ENCODE measurements at regions not wholly inside any gene's neighbourhood (a gene's known extent, or its start where the extent isn't known, plus 50 kb on each side); places are given as distances from the start of the nearest gene placed in this dataset.
"Not testable (repeated sequence)": the region's sequence is repeated elsewhere in the genome, so short reads cannot be mapped to it uniquely, and the experiment has no call there.

DNA sequence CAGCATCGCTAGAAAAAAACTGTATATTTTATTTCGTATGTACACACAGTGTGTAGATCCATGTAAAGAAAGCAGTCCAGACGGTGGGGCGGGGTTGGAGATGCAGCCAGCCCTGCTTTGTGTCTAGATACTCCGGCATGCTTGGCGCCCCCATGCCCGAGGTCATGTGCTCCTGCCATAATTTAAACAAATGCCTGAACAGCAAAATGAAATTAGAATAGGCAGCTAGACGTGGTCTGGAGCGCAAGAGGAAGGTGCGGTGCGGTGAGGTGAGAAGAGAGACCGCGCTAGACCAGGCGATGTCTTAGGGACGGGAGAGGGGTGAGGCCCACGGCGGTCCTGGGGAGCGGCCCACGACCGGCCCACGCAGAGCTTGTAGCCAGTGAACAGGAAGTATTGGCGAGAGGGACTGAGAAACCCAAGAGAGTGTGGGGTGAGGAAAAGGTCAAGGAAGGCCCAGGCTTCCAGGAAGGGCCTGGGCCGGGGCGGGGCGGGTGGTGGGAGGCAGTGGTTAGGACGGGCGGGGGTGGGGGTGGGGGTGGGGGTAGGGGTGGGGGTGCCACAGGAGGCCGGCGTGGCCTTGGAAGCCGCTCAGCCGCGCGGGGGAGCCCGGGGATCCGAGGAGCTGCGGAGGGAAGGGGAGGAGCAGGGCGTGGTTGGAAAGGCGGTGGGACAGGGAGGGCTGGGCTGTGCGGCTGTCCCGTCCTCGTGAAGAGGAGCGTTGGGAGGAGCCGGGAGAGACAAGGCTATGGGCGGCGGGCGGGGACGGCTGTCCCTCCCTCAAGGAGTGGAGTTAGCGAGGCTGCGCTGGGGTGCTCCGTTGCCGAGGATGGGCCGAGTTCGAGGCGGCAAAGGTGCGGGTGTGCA lies 254.7 kb upstream of the SGCG start:
- DNase-seq, result peak; percentile 81

DNA sequence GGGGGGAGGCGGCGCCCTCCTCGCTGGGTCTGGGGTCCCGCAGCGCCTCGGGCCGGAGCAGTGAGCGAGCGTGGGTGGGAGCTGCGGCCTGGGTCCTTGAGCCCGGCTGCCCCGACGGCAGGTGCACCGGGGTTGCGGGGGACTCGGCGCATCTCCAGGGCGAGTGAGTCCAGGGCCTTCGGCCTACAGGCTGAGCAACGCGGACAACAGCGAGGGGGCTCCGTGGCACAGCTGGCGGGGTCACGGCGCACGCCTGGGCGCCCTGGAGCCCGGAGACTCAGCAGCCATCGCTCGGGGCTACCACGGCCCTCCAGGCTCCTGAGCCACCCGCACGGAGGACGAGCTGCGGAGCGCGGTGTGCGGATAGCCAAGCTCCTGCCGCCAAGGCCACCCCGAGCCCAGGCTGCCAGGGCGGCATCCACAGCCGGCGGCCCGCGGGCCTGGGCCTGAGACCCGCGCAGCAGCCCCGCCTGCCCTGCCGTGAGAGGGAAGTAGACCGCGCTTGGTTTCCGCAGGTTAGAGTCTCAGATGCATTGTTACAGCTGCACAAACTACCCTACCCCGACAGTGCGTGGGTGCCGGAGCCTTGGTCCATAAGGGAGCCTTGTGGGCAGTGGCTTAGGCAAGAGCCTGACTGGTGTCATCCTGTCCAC lies 253.9 kb upstream of the SGCG start:
- no peak for DNase-seq

DNA sequence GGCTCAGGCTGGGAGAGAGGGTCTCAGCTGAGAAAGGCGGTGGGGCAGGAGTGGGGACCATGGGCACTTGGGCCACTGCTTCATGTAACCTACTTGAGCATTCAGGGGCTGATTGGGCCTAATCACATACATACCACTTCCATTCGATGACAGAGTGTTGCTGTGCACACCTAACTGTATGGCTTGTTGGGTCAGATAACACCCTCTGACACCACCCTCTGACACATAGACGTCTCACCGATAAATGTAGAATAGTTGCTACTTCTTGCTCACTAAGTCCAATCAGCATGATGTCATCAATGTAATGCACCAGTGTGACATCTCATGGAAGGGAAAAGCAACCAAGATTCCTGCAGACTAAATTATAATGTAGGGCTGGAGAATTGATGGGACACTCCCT lies 252.9 kb upstream of the SGCG start:
- DNase-seq, result not testable (repeated sequence)

DNA sequence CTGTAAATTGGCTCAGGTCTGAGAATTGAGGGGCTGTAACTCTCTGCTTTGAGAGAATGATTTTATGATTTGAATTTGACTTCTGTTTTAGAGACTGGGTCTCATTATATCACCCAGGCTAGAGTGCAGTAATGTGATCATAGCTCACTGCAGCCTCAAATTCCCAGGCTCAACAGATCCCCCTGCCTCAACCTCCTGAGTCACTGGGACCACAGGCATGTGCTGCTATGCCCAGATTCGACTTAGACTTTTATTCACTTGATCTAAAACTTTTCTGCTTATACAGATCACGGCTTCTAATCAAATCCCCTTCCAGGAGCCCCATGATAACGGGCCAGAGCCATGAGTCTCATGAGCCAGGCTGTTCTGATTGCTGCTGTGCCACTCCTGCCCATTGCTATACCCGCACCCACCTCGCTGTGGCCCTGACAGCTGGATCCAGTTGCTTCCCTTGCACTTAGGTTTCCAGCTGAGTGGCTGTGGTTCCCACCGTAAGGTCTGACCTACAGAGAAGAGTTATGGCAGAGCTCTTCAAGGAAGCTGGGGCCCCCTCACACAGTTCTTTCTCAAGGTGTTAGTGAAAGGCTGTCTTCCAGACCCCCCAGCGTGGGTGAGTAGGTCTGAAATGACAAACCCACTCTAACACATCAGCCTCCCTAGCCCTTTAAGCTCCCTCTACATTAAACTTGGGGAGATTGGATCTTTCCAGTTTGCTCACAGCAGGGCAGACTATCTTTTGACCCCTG lies 251.2 kb upstream of the SGCG start:
- DNase-seq, result no peak

DNA sequence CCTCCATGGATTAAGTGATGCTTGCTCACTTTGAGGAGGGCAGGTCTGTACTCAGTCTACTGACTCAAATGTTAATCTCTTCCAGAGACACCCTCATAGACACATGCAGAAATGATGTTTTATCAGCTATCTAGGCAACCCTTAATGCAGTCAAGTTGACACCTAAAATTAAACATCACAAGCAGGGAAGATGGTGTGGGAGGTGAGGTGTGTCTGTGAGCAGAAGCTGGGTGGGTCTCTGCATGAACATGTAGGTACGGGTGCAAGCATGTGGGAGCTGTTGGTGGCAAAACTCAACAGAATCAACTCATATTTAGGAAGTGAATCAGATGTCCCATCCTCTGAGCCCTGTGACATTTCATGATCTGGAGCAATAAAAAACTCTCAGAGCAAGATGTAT lies 249.2 kb upstream of the SGCG start:
- DNase-seq, result no peak

DNA sequence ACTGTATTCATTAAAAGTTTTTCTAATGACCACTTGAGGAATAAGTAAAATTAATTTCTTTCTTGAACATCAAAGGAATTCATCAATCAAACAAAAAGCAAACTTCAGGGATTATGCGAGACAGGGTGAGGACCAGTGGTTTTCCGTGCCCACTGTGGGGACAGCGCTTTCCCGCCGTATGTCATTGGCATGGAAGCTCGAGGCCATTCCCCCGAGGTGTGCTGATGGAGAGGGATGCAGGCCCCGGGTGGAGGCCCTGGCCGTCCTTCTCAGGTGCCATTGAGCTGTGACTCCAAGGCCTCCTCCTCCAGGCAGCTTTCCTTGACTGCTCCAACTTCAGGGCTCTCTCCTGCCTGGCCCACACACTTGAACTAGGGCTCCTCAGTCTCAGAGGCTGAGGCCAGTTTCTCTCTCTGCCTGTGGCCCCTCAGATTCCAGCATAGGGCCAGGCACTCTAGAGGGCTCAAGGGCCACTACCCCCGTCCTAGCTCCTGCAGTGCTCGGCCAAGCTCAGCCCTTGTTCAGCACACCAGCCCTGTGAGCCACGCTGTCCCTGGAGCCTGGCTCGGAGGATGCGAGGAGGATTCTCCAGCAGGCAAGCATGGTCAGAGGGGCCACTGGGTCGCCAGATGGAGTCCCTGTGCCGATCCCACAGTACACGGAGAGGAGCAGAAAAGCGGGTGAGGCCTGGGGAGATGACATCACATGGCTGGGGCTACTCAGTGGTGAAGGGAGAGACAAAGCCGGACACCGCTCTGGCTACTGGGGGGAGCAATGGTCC lies 248.0 kb upstream of the SGCG start:
- DNase-seq, result not testable (repeated sequence)

DNA sequence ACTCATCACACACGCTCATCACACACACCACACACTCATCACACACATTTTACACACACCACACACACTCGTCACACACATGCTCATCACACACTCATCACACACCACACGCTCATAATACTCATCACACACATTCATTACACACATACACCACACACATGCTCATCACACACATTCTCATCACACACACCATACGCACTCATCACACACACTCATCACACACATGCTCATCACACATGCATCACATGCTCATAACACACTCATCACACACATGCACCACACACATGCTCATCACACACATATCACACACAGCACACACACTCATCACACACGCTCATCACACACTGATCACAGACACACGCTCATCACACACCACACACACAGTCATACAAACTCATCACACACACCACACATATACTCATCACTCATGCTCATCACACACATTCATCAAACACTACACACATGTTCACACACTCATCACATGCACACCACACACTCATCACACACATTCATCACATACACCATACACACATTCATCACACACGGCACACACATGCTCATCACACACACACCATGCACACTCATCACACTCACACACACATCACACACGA lies 247.1 kb upstream of the SGCG start:
- no peak for DNase-seq

DNA sequence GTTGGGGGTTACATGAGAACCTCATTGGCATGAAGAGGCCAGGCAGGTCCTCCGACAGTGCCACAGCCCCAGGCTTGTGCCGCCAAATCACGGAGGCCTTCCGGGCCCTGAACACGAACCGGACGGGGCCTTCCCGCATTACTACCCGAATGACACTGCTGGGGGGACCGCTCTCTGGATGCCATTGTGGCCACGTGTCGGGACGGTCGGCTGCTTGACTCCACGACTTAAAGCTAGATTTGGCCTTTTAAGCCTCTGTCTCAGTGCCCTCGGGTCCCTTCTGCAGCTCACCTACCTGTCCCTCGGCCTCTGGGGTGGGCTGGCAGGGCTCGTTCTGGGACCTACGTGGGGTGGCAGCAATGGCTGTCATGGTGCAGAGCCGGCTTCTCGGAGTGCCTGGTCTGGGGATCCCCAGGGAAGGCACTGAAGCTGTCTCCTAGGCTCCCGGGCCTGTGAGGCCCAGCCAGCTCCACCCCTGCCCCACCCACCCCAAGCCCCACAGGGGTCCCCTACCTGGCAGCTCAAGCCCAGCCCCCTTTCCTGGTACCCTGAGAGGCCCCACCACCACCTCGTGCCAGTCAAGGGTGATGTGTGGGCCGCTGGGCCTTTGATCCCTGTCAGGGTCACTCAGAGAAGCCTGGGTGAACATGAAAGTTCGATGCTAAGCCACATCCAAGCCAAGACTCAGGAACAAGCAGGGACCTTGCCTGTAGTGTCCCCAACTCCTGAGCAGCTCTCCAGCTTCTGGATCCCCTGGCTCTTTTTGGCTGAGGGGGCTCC lies 245.8 kb upstream of the SGCG start:
- no peak for DNase-seq

DNA sequence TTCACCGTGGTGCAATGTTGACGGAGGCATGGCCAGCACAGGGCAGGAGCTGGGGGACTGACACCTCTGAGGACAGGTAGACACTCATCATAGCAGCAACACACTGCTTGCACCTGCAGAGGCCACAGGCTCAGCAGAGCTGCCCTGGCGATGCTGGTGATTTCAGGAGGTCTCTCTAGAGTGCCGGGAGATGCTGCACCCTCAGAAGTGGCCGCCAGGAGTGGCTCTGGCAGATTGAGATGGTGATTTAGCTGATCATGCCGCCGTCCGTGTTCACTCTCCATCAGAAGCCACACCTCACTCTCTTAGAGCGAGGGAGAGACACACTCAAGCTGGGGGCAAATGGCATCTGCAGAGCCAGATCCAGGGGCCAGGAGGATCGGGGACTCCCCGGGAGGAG lies 244.6 kb upstream of the SGCG start:
- DNase-seq, result no peak

DNA sequence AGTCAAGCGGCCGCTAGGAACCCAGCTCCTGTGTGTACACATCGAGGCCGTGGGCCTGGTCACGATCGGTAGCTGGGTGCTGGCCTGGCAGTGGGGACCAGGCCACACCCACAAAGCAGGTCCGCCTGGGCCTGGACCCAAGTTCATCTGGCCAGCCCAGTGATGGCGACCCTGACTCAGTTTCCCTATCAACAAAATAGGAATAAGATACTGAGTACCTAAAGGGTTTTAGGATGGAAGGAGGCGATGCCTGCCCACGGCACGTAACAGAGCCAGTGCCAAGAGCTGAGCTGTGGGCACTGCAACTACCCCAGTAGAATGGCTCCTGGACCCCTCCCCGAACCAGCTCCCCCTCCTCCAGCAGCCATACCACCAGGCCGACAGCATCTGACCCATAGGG lies 243.5 kb upstream of the SGCG start:
- DNase-seq, result no peak

DNA sequence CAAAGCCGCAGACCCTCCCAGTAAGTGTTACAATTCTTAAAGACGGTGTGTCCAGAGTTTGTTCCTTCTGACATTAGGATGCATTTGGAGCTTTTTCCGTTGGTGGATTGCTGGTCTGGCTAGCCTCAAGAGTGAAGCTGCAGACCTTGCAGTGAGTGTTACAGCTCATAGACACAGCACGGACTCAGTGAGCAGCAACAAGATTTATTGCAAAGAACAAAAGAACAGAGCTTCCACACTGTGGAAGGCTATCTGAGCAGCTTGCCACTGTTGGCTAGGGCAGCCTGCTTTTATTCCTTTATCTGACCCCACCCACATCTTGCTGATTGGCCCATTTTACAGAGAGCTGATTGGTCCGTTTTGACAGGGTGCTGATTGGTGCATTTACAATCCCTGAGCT lies 242.8 kb upstream of the SGCG start:
- DNase-seq, result no peak

DNA sequence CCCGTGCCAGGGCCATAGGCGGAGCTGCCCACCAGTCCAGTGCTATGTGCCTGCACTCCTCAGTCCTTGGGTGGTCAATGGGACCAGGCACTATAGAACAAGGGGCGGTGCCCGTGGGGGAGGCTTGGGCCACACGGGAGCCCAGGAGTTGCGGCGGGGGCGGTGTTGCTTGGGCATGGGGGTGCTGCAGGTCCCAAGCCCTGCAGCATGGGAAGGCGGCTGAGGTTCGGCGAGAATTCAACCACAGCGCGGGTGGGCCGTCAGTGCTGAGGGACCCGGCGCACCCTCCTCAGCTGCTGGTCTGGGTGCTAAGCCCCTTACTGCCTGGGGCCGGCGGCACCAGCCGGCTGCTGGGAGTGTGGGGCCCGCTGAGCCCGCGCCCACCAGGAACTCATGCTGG lies 242.2 kb upstream of the SGCG start:
- no peak for DNase-seq

DNA sequence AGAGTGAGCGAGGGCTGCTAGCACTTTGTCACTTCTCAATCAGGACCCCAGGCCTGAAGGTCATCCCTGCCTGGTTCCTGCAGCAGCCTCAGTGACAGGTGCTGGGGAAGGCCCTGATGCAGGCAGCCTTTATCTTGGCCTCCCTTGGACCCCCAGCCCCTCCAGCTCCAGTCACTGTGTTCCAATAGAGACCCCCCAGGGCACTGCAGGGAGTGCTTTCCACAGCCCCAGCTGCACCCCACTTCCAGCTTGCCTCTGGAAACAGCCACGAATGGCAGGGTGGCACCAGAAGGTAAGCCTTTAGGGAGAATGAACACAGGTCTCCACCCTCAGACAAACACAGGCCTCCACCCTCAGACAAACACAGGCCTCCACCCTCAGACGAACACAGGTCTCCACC lies 241.6 kb upstream of the SGCG start:
- no peak for DNase-seq

DNA sequence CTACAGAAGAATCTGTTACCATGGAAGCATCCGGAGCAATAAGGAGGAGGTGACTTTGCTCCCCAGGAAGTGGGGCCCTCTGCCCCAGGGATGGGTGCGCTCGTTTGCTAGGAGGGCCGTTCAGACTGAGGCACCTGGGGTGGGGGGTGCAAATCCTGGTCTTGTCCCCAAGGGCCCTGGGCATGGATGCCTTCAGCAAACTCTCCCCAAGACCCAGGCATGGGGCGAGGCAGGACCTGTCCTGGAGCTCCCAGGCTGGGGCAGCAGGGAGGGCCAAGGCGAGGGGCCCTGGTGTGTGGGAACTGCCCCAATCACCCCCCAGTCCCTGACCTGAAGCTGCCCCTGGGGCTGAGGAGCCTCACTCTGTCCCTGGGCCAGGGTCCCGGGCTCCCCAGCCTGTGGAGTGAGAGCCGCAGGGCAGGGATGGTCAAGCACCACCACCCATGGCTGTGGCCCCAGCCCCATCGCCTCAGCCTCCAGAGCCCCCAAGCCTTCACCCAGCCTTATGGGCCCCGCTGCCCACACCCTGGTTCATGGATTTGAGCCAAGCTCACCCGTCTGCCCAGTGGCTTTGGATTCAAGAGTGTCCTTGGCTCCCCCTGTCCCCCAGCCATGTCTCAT lies 240.6 kb upstream of the SGCG start:
- DNase-seq, result no peak

DNA sequence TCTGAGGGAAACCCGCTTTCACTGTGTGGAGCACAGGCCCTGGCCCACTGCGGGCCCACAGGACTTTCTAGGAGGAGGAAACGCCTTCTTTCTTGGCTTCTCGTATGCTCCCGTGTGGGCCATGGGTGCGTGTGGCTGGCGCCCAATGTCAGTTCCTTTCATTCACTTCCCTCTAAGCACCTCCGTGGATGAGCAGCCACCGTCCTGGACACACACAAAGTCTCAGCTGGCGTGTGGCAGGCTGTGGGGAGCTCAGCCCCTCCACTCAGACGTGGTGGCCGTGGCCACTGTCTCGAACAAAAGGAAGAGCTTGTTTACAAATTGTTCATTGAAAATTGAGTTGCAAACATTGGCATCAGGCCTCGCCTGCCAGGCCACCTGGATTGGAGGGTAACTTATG lies 240.0 kb upstream of the SGCG start:
- DNase-seq, result no peak

DNA sequence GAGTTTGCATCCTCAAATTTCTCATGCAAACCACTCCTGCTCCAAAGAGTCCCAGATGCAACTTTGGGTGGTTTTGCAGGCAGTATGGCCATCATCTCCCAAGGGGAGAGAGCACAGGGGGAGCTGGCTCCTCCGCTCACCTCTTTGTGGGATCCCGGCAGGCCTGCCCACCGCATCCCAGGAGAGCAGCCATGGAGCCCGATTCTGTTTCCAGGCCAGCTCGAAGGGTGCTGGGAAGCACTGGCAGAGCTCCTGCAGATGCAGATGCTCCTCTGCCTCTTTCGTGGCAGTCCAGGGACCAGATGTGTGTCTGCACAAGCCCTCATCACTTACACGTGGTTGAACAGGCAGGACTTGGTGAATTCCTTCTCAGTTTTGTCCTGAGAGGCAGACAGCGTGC lies 239.3 kb upstream of the SGCG start:
- not testable (repeated sequence) for DNase-seq

DNA sequence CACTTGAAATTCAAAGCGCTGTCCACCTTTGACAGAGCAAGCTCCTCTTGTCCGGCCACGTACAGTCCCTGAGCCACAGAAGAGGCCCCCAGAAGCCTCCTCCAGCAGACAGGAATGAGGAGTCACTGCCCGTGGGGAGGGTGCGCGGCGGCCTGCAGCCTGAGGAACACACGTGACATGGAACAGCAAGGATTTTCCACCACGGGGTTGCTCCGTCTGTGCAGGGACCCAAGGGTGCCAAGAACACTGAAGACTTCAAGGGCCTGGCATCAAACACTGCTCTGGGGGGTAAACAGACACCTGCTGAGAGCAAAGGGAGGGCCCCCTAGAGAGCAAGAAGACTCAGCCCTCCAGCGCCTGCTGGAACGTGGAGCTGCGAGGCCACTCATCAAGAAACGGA lies 237.9 kb upstream of the SGCG start:
- not testable (repeated sequence) for DNase-seq

DNA sequence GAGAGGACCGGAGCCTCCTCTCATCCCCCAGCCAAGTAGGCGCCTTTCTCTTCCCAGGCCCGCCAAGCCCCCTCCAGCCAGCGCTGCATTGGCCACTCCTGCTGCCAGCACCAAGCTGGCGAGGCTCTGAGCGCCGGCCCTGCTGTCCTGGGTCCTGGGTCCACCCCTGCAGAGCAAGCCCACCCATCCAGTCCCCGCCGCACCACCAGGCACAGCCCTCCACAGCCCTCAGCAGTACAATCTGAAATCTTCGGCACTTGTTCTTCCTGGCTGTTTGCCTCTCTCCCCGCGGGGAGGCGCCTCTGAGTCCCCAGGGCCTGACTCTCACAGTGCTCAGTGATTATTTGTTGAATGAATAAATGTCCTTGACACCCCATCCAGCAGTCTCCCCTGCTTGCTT lies 236.4 kb upstream of the SGCG start:
- no peak for DNase-seq

DNA sequence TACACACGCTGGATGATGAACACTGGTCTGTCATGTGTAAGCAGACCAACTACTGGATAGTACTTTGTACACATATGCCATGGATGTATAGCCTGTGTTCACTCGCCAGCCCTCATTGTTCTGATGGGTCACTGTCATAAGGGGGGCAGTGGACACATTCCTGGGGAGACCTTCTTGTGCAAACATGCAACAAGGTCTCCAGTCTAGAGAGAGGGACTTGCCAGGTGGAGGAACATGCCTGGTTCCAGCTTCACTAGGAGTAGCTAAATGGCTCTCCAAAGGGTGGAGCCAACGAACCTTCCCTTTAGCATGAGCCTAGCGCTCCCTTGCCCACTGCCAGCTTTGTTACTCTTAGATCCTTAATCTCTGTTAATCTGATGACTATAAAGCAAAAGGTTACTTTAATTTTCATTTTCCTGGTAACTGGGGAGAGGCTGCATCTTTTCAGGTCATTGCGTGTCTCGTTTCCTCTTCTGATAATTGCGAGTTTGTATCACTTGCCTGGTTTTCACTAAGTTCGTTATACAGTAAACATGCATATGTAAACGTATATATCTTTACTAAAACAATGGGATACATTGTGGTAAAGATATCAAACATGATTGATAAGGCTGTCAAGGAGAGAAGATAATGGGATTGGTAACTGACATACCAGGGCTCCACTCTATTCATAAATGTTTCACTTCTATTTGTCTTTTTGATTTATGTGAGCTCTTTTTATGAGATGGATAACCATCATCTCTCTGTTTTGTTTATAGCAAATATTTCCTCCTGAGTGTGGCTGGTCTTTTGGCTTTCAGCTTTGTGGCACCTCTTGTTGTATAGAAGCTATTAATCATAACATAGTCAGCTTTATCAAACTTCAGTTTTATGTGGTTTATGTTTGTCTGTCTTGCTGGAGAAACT lies 235.2 kb upstream of the SGCG start:
- DNase-seq, result no peak

DNA sequence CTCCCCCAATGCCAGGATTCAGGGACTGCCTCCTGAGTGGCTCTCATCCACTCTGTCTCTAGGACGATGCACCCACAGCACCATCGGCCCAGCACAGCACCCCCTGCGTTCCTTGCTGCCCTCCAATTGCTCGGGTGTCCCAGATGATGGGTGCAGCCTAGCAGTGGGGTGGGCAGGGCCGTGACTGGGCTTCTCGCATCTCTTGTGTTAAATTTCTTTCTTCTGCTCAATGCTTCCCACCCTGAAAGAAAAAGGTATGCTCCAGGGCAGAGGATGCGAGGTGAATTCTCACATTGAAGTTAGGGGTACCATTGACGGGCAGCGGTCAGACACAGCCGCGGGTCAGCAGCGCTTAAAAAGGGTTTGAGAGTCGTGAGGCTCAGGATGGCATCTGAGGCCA lies 232.4 kb upstream of the SGCG start:
- no peak for DNase-seq

All from hindlimb muscle (tissue), 1 donor.